ENCODE measurements at regions not wholly inside any gene's neighbourhood (a gene's known extent, or its start where the extent isn't known, plus 50 kb on each side); places are given as distances from the start of the nearest gene placed in this dataset.

DNA sequence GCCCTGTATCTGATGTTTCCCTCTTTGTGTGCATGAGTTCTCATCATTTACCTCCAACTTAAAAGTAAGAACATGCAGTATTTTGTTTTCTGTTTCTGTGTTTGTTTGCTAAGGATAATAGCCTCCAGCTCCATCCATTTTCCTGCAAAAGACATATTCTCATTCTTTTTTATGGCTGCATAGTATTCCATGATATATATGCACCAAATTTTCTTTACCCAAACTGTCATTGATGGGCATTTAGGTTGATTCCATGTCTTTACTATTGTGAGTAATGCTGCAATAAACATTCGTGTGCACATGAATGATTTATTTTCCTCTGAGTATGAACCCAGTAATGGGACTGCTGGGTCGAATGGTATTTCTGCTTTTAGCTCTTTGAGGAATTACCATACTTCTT lies 163.4 kb downstream of the TMEM26 start:
- Histone ChIP-seq H3K9me3 (ENCODE audit: control insufficient read depth, low read length) (peaks cover 3% of the 10 kb centered on the region), H3K9ac (ENCODE audit: low read length) (no peak overlapping the region)

GRCh38 chr10:61286686-61287085 lies 166.5 kb downstream of the TMEM26 start:
- no peaks in the 10 kb centered on the region for H3K27me3 ChIP-seq (replicated peaks; ENCODE audit: control insufficient read depth, insufficient read depth, low read length)
- H3K4me1 ChIP-seq (ENCODE audit: control insufficient read depth, insufficient read depth, low read length): peaks cover 8% of the 10 kb centered on the region
- no peak overlapping the region for H3K9ac ChIP-seq (ENCODE audit: low read length)
- DNase-seq (ENCODE audit: low read depth): no peak
- no peaks in the 10 kb centered on the region for H3K36me3 ChIP-seq (ENCODE audit: control insufficient read depth, insufficient read depth, low read length, severe bottlenecking)
- H3K9me3 ChIP-seq (ENCODE audit: control insufficient read depth, low read length): peaks cover 3% of the 10 kb centered on the region
- H3K4me3 ChIP-seq (ENCODE audit: low read length): no peak overlapping the region

More for the DNA sequence above, 163.4 kb downstream of the TMEM26 start:
- Histone ChIP-seq H3K36me3 (ENCODE audit: control insufficient read depth, insufficient read depth, low read length, severe bottlenecking) (no peaks in the 10 kb centered on the region), H3K27me3 (replicated peaks; ENCODE audit: control insufficient read depth, insufficient read depth, low read length) (no peaks in the 10 kb centered on the region), H3K4me3 (ENCODE audit: low read length) (no peak overlapping the region), H3K4me1 (ENCODE audit: control insufficient read depth, insufficient read depth, low read length) (no peaks in the 10 kb centered on the region)
- no peak for DNase-seq (ENCODE audit: low read depth)

- H3K4me1 ChIP-seq (ENCODE audit: control insufficient read depth, insufficient read depth, low read length): peaks cover 8% of the 10 kb centered on the region
- no peak overlapping the region for H3K9ac ChIP-seq (ENCODE audit: low read length)
- no peaks in the 10 kb centered on the region for H3K36me3 ChIP-seq (ENCODE audit: control insufficient read depth, insufficient read depth, low read length, severe bottlenecking)
- no peaks in the 10 kb centered on the region for H3K27me3 ChIP-seq (replicated peaks; ENCODE audit: control insufficient read depth, insufficient read depth, low read length)
- H3K4me3 ChIP-seq (ENCODE audit: low read length): no peak overlapping the region
- H3K9me3 ChIP-seq (ENCODE audit: control insufficient read depth, low read length): peaks cover 3% of the 10 kb centered on the region
- no peak for DNase-seq (ENCODE audit: low read depth)
Measured at GRCh38 chr10:61285749-61286148, 167.4 kb downstream of the TMEM26 start.

GRCh38 chr10:61284222-61284890 lies 168.8 kb downstream of the TMEM26 start:
- Histone ChIP-seq H3K9me3 (ENCODE audit: control insufficient read depth, low read length) (no peaks in the 10 kb centered on the region), H3K27me3 (replicated peaks; ENCODE audit: control insufficient read depth, insufficient read depth, low read length) (no peaks in the 10 kb centered on the region), H3K9ac (ENCODE audit: low read length) (no peak overlapping the region), H3K4me3 (ENCODE audit: low read length) (peak overlapping the region; percentile 61), H3K4me1 (ENCODE audit: control insufficient read depth, insufficient read depth, low read length) (peaks cover 8% of the 10 kb centered on the region), H3K36me3 (ENCODE audit: control insufficient read depth, insufficient read depth, low read length, severe bottlenecking) (no peaks in the 10 kb centered on the region)
- DNase-seq (ENCODE audit: low read depth): peak; percentile 90

- DNase-seq (ENCODE audit: low read depth): peak; percentile 61
- no peaks in the 10 kb centered on the region for H3K27me3 ChIP-seq (replicated peaks; ENCODE audit: control insufficient read depth, insufficient read depth, low read length)
- no peak overlapping the region for H3K9ac ChIP-seq (ENCODE audit: low read length)
- H3K4me1 ChIP-seq (ENCODE audit: control insufficient read depth, insufficient read depth, low read length): peaks cover 8% of the 10 kb centered on the region
- H3K36me3 ChIP-seq (ENCODE audit: control insufficient read depth, insufficient read depth, low read length, severe bottlenecking): no peaks in the 10 kb centered on the region
- peak overlapping the region; percentile 61 for H3K4me3 ChIP-seq (ENCODE audit: low read length)
- no peaks in the 10 kb centered on the region for H3K9me3 ChIP-seq (ENCODE audit: control insufficient read depth, low read length)
Measured at GRCh38 chr10:61283481-61284221, 169.5 kb downstream of the TMEM26 start.

GRCh38 chr10:61283066-61283465 lies 170.1 kb downstream of the TMEM26 start:
- DNase-seq (ENCODE audit: low read depth): no peak
- Histone ChIP-seq H3K4me3 (ENCODE audit: low read length) (no peak overlapping the region), H3K27me3 (replicated peaks; ENCODE audit: control insufficient read depth, insufficient read depth, low read length) (no peaks in the 10 kb centered on the region), H3K36me3 (ENCODE audit: control insufficient read depth, insufficient read depth, low read length, severe bottlenecking) (no peaks in the 10 kb centered on the region), H3K4me1 (ENCODE audit: control insufficient read depth, insufficient read depth, low read length) (peaks cover 8% of the 10 kb centered on the region), H3K9me3 (ENCODE audit: control insufficient read depth, low read length) (no peaks in the 10 kb centered on the region), H3K9ac (ENCODE audit: low read length) (no peak overlapping the region)

- DNase-seq (ENCODE audit: low read depth): no peak
- Histone ChIP-seq H3K4me3 (ENCODE audit: low read length) (no peak overlapping the region), H3K9me3 (ENCODE audit: control insufficient read depth, low read length) (no peaks in the 10 kb centered on the region), H3K27me3 (replicated peaks; ENCODE audit: control insufficient read depth, insufficient read depth, low read length) (no peaks in the 10 kb centered on the region), H3K4me1 (ENCODE audit: control insufficient read depth, insufficient read depth, low read length) (peaks cover 8% of the 10 kb centered on the region), H3K9ac (ENCODE audit: low read length) (no peak overlapping the region), H3K36me3 (ENCODE audit: control insufficient read depth, insufficient read depth, low read length, severe bottlenecking) (no peaks in the 10 kb centered on the region)
Measured at GRCh38 chr10:61280303-61280702, 172.9 kb downstream of the TMEM26 start.

- no peaks in the 10 kb centered on the region for H3K27me3 ChIP-seq (replicated peaks; ENCODE audit: control insufficient read depth, insufficient read depth, low read length)
Measured at GRCh38 chr10:61279400-61279799, 173.8 kb downstream of the TMEM26 start.

GRCh38 chr10:61278556-61278955 lies 174.6 kb downstream of the TMEM26 start:
- no peak overlapping the region for H3K9ac ChIP-seq (ENCODE audit: low read length)
- no peaks in the 10 kb centered on the region for H3K9me3 ChIP-seq (ENCODE audit: control insufficient read depth, low read length)
- H3K36me3 ChIP-seq (ENCODE audit: control insufficient read depth, insufficient read depth, low read length, severe bottlenecking): no peaks in the 10 kb centered on the region
- DNase-seq (ENCODE audit: low read depth): no peak
- peaks cover 3% of the 10 kb centered on the region for H3K4me1 ChIP-seq (ENCODE audit: control insufficient read depth, insufficient read depth, low read length)
- H3K27me3 ChIP-seq (replicated peaks; ENCODE audit: control insufficient read depth, insufficient read depth, low read length): no peaks in the 10 kb centered on the region
- no peak overlapping the region for H3K4me3 ChIP-seq (ENCODE audit: low read length)

More at GRCh38 chr10:61279400-61279799, 173.8 kb downstream of the TMEM26 start:
- no peak for DNase-seq (ENCODE audit: low read depth)
- Histone ChIP-seq H3K9ac (ENCODE audit: low read length) (no peak overlapping the region), H3K36me3 (ENCODE audit: control insufficient read depth, insufficient read depth, low read length, severe bottlenecking) (no peaks in the 10 kb centered on the region), H3K9me3 (ENCODE audit: control insufficient read depth, low read length) (no peaks in the 10 kb centered on the region), H3K4me1 (ENCODE audit: control insufficient read depth, insufficient read depth, low read length) (peaks cover 8% of the 10 kb centered on the region), H3K4me3 (ENCODE audit: low read length) (no peak overlapping the region)

DNA sequence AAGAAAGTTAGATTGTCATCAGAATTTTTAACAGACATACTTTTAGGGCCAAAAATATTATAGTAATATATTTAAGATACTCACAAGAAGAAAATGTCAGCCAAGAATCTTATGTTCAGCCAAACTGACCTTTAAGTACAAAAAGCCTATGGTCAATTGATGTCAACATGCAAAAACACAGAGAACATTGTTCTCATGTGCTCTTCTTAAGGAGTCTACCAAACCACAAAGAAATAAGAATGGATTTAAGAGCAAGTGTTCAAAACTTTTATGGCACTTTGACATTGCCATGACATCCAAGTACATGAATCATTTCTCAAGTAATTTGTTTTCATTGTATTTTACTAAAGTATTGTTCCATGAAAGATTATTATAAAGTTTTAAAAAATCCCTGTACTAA lies 180.4 kb downstream of the TMEM26 start:
- Histone ChIP-seq H3K9me3 (ENCODE audit: control insufficient read depth, low read length) (no peaks in the 10 kb centered on the region), H3K4me1 (ENCODE audit: control insufficient read depth, insufficient read depth, low read length) (peaks cover 12% of the 10 kb centered on the region), H3K27me3 (replicated peaks; ENCODE audit: control insufficient read depth, insufficient read depth, low read length) (no peaks in the 10 kb centered on the region), H3K9ac (ENCODE audit: low read length) (no peak overlapping the region), H3K4me3 (ENCODE audit: low read length) (no peak overlapping the region), H3K36me3 (ENCODE audit: control insufficient read depth, insufficient read depth, low read length, severe bottlenecking) (no peaks in the 10 kb centered on the region)
- DNase-seq (ENCODE audit: low read depth): peak; percentile 13

- H3K9me3 ChIP-seq (ENCODE audit: control insufficient read depth, low read length): no peaks in the 10 kb centered on the region
- peaks cover 12% of the 10 kb centered on the region for H3K4me1 ChIP-seq (ENCODE audit: control insufficient read depth, insufficient read depth, low read length)
- DNase-seq (ENCODE audit: low read depth): peak; percentile 91
- H3K36me3 ChIP-seq (ENCODE audit: control insufficient read depth, insufficient read depth, low read length, severe bottlenecking): no peaks in the 10 kb centered on the region
- H3K9ac ChIP-seq (ENCODE audit: low read length): no peak overlapping the region
- H3K4me3 ChIP-seq (ENCODE audit: low read length): no peak overlapping the region
- H3K27me3 ChIP-seq (replicated peaks; ENCODE audit: control insufficient read depth, insufficient read depth, low read length): peaks cover 2% of the 10 kb centered on the region
Measured at GRCh38 chr10:61271127-61271780, 181.9 kb downstream of the TMEM26 start.

Measured in adipocyte (in vitro differentiated cells).